NT2/D1 (cell line): ENCODE measurements at regions not wholly inside any gene's neighbourhood (a gene's known extent, or its start where the extent isn't known, plus 50 kb on each side); places are given as distances from the start of the nearest gene placed in this dataset.
"Not testable (repeated sequence)": the region's sequence is repeated elsewhere in the genome, so short reads cannot be mapped to it uniquely, and the experiment has no call there.

Source experiments
- DNase-seq: peaks from one replicate; pipeline ENCODE4 v3.0.0-alpha.2; 2011; ENCODE audit warnings: low read depth, low spot score
- H3K27me3 ChIP-seq: 2 replicates; pipeline ENCODE4 v1.6.0; 2011; ENCODE audit warnings: mild to moderate bottlenecking; ENCODE audit not compliant: insufficient read length, insufficient read depth
- H3K36me3 ChIP-seq: 2 replicates; pipeline ENCODE4 v1.6.1; 2011; ENCODE audit warnings: mild to moderate bottlenecking, low read length, mixed read lengths; ENCODE audit not compliant: insufficient read depth, insufficient read length
- H3K4me1 ChIP-seq: 2 replicates; pipeline ENCODE4 v1.5.1; 2011; ENCODE audit not compliant: insufficient read depth, insufficient read length
- H3K4me3 ChIP-seq: 2 replicates; pipeline ENCODE4 v1.5.1; 2011; ENCODE audit warnings: low read depth; ENCODE audit not compliant: insufficient read length
- H3K9ac ChIP-seq: 2 replicates; pipeline ENCODE4 v1.6.0; 2011; ENCODE audit warnings: low read depth; ENCODE audit not compliant: insufficient read length
- H3K9me3 ChIP-seq: 2 replicates; pipeline ENCODE4 v1.5.1; 2011; ENCODE audit warnings: mild to moderate bottlenecking, low read length; ENCODE audit not compliant: insufficient read depth
- SUZ12 ChIP-seq: IDR thresholded peaks from 2 replicates; pipeline ENCODE4 v1.6.1; 2011; ENCODE audit not compliant: insufficient read length, insufficient read depth; ENCODE audit errors: extremely low read depth
- YY1 ChIP-seq: IDR thresholded peaks from 2 replicates; pipeline ENCODE4 v1.6.1; 2011; ENCODE audit not compliant: insufficient read length, insufficient read depth
- ZNF274 ChIP-seq: IDR thresholded peaks from 2 replicates; pipeline ENCODE4 v1.6.1; 2011; ENCODE audit warnings: mild to moderate bottlenecking, low read depth, low read length

DNA sequence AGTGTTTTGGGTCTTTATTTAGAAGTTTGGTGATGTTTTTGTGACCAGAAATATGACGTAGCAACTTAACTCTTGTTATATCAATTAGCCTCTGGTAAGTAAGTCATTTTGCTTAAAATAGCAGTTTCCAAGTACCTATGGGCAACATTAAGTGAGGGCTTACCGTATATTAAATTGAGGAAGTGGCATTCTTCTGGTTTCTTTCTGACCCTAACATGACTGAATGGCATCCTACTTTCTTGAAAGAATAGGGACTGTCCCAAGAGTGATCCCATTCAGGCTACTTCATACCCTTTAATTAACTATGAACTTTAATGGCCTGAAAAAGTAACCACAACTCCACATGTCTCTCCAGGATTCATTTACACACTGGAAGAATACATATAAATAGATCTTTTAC, 106.6 kb downstream of the MZT1 start:
- Histone ChIP-seq H3K9me3 (no peaks in the 10 kb centered on the region), H3K4me3 (no peak overlapping the region), H3K9ac (no peak overlapping the region), H3K27me3 (no peaks in the 10 kb centered on the region), H3K36me3 (no peaks in the 10 kb centered on the region), H3K4me1 (no peaks in the 10 kb centered on the region)
- TF ChIP-seq ZNF274 (no peak), YY1 (no peak), SUZ12 (no peak)
- no peak for DNase-seq

DNA sequence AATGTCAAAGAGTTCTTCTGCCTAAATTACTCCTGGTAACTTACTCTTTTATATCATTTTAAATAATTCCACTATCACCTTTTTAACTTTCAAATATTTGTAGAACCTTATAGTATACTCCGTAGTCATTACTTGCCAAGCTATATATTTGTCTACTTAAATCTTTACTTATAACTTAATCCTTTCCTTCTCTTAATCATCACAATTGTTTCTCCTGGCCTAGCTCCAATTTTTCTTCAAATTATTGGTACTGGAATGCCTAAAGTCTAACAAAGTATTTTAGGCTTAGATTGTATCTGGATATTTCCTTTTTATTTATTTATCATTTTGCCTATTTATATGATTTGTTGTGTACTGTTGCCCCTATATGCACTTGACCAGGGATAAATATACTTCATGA, 109.5 kb downstream of the MZT1 start:
- TF ChIP-seq SUZ12 (no peak), ZNF274 (no peak), YY1 (no peak)
- Histone ChIP-seq H3K4me3 (no peak overlapping the region), H3K9ac (no peak overlapping the region), H3K4me1 (no peaks in the 10 kb centered on the region), H3K27me3 (no peaks in the 10 kb centered on the region), H3K36me3 (no peaks in the 10 kb centered on the region), H3K9me3 (no peaks in the 10 kb centered on the region)
- DNase-seq: no peak

DNA sequence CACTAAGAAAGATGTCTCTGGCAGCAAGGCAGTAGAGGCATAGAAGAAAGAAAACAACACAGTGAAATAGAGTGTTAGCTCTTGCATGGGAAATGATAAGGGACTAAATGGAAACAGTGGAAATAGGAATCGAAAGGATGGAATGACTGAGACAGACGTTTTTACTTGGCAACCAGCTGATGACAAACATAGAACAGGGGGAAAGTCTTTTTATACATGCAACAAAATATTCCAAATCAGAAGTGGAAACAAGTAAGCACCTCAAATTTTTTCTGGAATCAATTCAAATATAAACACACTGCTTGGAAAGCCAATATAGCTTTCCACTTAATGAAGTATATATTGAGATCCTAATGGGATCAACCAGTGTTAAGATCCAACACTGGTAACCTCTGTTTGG, 110.2 kb downstream of the MZT1 start:
- TF ChIP-seq ZNF274 (no peak), YY1 (no peak), SUZ12 (no peak)

DNA sequence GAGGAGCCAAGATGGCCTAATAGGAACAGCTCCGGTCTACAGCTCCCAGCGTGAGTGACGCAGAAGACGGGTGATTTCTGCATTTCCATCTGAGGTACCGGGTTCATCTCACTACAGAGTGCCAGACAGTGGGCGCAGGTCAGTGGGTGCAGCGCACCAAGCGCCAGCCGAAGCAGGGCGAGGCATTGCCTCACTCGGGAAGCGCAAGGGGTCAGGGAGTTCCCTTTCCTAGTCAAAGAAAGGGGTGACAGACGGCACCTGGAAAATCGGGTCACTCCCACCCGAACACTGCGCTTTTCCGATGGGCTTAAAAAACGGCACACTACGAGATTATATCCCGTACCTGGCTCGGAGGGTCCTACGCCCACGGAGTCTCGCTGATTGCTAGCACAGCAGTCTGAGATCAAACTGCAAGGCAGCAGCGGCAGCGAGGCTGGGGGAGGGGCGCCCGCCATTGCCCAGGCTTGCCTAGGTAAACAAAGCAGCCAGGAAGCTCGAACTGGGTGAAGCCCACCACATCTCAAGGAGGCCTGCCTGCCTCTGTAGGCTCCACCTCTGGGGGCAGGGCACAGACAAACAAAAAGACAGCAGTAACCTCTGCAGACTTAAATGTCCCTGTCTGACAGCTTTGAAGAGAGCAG, 117.1 kb downstream of the MZT1 start:
- not testable (repeated sequence) for H3K4me3 ChIP-seq, H3K9me3 ChIP-seq, H3K27me3 ChIP-seq, H3K36me3 ChIP-seq, H3K9ac ChIP-seq, DNase-seq, H3K4me1 ChIP-seq

More for the DNA sequence above, 110.2 kb downstream of the MZT1 start:
- Histone ChIP-seq H3K4me1 (no peaks in the 10 kb centered on the region), H3K9ac (no peak overlapping the region), H3K27me3 (no peaks in the 10 kb centered on the region), H3K36me3 (no peaks in the 10 kb centered on the region), H3K4me3 (no peak overlapping the region), H3K9me3 (no peaks in the 10 kb centered on the region)
- DNase-seq: no peak

DNA sequence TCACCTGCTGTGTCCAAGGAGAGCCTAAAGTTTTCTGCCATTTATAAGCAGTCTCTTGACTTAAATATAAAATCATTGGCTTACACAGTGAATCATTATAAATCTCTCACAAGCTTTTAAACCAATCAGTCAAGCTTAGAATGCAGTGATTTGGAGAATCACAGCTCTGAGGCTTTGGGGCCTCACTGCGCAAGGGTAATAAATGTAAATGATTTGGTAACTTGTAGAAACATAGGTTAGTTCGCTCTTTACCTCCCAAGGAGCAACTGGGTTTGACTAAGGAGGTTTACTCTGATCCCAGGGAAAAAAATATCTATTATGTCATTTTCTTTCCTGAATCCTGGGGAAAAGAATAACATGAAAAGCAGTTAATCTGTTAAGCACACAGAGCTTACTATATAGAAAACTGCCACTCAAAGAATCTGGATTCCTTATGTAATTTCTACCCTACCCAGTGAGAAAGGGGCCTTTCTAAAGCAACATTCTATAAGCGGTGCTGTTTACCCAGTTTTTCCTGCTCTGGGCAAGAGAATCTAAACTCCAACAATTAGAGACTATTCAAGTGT, 128.2 kb downstream of the MZT1 start:
- H3K4me3 ChIP-seq: no peak overlapping the region
- DNase-seq: no peak
- no peaks in the 10 kb centered on the region for H3K27me3 ChIP-seq
- H3K9me3 ChIP-seq: no peaks in the 10 kb centered on the region
- H3K9ac ChIP-seq: no peak overlapping the region
- TF ChIP-seq ZNF274 (no peak), SUZ12 (no peak), YY1 (no peak)
- no peaks in the 10 kb centered on the region for H3K4me1 ChIP-seq
- H3K36me3 ChIP-seq: no peaks in the 10 kb centered on the region

DNA sequence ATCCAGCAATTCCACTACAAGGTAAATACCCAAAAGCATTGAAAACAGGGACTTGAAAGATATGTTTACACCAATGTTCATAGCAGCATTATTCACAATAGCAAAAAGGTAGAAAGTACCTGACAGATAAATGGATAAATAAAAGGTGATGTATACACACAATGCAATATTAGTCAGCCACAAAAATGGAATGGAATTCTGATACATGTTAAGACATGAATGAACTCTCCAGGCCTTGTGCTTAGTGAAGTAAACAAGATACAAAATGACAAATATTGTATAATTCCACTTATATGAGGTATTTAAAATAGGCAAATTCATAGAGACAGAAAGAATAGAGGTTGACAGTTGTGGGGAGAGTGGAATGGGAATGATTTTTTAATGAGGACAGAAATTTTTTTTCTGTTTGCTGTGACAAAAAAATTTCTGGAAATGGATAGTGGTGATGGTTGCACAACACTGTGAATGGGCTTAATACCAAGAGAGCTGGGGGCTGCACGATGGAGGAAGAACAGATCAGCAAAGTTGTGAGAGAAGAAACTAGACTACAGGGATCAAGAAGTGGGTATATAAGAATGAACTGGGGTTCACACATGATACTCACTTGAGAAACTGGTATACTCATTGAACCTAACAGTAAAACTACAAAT, 137.2 kb downstream of the MZT1 start:
- no peak for DNase-seq
- Histone ChIP-seq H3K4me1 (no peaks in the 10 kb centered on the region), H3K4me3 (no peak overlapping the region), H3K9ac (no peak overlapping the region), H3K27me3 (no peaks in the 10 kb centered on the region), H3K9me3 (no peaks in the 10 kb centered on the region), H3K36me3 (no peaks in the 10 kb centered on the region)
- no peak for TF ChIP-seq YY1
- TF ChIP-seq ZNF274: no peak
- TF ChIP-seq SUZ12: no peak

DNA sequence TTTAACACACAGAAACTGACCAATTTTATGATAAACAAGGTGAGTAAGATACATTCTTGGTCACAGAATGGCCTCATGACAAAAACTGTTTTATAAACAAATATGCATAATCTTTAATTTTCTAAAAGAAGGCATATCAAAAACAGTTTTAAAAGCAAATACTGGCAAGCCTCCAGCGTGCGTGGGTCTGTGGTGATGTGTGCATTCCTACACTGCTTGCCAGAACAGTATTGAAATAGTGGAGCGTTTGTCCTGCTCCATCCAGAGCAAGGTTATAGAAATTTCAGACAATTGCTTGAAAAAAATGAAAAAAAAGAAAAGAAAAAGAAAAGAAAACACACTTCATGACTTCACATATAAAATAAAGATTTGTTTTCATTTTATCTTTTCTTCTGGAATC, 140.9 kb downstream of the MZT1 start:
- H3K36me3 ChIP-seq: no peaks in the 10 kb centered on the region
- no peak overlapping the region for H3K9ac ChIP-seq
- DNase-seq: no peak
- TF ChIP-seq SUZ12 (no peak), ZNF274 (no peak), YY1 (no peak)
- no peaks in the 10 kb centered on the region for H3K9me3 ChIP-seq
- no peaks in the 10 kb centered on the region for H3K4me1 ChIP-seq
- H3K4me3 ChIP-seq: no peak overlapping the region
- no peaks in the 10 kb centered on the region for H3K27me3 ChIP-seq
